Temporal lobe (tissue), 1 donor: ENCODE measurements at regions not wholly inside any gene's neighbourhood (a gene's known extent, or its start where the extent isn't known, plus 50 kb on each side); places are given as distances from the start of the nearest gene placed in this dataset. TPM values are rescaled to one million over a fixed set of nuclear protein-coding genes. Genes with fewer than 3 reads are reported as not detected.

ENCODE experiments used
- small RNA-seq: library from RNA; depleted of rRNA; stranded (forward); fragments of <200 nt; gene quantifications from one replicate; pipeline ENCODE3, GENCODE V24; 2014; ENCODE audit warnings: low replicate concordance

Small RNA genes lying in the stretch of these regions (small RNA-seq; reads per million reads assigned to genes)
- not detected for gene AC008413.1
